ENCODE measurements at regions not wholly inside any gene's neighbourhood (a gene's known extent, or its start where the extent isn't known, plus 50 kb on each side); places are given as distances from the start of the nearest gene placed in this dataset.
"Not testable (repeated sequence)": the region's sequence is repeated elsewhere in the genome, so short reads cannot be mapped to it uniquely, and the experiment has no call there.

DNA sequence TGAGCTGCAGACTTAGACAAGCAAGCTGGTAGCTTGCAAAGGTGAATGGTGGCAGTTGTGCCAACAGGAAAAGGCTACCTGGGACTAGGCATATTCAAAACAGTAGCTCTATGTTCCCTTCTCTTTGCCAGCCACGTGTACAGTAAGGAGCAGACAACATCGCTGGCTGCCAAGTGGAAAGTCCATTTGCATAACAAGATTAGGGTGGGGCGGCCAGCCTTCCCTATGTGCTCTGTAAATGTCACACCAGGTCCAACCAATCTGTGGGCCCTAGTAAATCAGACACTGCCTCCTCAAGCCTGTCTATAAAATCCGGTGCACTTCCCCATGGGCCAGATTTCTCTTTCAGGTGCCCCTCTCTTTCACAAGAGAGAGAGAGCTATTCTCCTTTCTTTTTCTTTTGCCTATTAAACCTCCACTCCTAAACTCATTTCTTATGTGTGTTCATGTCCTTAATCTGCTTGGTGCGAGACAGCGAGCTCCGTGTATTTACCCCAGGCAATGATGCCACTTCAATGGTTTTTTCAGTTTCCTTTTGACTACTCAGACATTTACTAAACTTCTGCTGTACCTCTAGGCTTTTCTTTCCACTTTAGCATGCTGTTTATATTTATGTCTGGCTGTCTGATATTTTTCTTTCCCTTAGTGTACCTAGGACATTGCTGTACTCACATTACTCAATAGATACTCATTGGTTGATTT, 297.4 kb upstream of the GCFC2 start:
- no peak for DNase-seq (ENCODE audit: low read depth)

DNA sequence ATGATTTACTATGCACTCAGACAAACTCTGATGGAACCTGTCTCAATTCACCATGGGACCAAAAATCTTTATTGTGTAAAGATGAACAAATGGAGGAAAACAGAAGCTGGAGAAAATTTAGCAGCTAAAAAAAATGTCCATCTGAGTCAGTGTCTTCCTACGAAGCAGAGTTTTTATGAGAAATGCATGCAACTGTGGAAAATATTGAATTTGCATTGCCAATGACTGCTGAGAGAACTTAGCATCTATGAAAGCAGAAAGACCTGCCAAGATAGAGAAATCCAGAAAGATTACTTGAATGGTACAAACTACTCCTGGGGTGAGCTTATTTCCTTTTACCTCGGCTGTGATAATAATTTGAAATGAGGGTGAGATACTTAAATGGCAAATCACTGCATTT, 289.7 kb upstream of the GCFC2 start:
- no peak for DNase-seq (ENCODE audit: low read depth)

DNA sequence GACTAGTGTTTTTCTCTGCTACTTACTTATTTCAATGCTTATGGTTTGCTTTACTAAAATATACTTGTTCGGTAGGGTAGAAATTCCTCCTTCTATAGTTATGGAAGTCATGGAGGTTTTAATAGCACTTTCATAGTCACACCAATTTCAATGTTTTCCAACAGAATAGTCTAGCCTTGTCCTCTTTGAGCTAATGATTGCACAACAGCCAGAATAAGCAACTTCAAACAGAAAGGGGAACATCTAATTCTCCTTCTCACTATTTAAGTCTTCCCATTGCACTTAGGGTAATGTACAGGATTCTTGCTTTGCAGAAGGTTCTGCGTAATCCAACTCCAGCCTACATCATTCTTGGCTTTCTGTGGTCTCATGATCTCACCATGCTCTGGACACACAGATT, 287.7 kb upstream of the GCFC2 start:
- no peak for DNase-seq (ENCODE audit: low read depth)

DNA sequence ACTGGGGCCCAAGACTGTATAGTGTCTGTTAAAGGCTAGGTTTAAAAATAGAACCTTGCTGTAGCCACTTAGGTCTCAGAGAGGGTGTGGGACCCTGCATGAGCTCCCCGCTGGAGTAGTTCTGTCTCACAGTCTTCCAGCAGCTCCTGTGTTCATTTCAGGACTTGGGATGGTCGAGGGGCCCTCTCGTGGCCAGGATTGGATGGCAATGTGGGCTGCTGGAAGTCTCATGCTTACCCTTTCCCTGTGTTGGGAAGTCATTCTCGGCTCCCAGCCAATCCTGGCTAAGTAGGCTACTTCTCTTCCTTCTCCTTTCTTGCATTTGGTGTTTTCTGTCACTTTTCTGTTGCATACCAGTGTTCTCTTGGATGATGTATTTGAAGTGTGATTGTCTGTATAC, 284.0 kb upstream of the GCFC2 start:
- no peak for DNase-seq (ENCODE audit: low read depth)

DNA sequence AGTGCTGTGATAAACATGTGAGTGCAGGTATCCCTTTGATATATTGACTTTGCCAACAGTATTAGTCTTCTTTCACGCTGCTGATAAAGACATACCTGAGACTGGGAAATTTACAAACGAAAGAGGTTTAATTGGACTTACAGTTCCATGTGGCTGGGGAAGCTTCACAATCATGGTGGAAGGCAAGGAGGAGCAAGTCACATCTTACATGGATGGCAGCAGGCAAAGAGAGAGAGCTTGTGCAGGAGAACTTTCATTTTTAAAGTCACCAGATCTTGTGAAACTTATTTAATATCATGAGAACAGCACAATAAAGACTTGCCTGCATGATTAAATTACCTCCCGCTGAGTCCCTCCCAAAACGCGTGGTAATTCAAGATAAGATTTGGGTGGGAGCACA, 277.9 kb upstream of the GCFC2 start:
- DNase-seq (ENCODE audit: low read depth): not testable (repeated sequence)

DNA sequence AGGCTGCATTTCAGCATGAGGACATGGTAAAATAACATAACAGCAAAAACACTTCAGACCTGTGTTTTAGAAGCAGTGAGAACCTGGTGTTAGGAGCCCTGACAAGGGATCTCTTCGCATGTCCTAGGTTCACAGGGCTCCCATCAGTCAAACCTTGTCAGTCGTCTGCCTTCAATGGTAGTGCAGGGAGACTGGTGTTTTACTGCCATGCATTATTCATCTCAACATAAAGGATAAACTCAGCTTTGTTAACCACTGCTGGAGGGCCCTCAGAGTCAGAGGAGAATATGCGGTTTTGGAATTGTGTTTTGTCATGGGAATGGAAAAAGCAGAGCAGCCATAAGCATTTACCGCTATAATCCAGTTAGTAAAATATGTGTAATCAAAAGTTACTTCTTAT, 275.9 kb upstream of the GCFC2 start:
- no peak for DNase-seq (ENCODE audit: low read depth)

DNA sequence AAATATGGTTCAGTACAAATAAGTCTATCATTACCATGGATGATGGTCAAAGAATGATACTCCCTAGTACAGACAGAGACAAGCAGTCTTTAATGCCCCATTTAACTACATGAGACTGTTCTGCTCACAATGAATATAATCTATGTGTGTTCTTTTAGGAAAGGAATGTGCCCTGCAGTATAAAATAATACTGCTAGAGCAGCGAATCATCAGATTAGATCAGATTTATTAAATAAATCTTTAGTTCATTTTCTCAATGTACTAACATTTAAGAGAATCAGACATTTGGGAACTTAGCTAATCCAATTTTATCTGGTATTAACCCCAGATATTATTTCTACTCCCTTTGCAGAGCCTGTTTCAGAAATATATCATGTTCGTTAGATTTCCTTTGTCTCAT, 272.0 kb upstream of the GCFC2 start:
- no peak for DNase-seq (ENCODE audit: low read depth)

DNA sequence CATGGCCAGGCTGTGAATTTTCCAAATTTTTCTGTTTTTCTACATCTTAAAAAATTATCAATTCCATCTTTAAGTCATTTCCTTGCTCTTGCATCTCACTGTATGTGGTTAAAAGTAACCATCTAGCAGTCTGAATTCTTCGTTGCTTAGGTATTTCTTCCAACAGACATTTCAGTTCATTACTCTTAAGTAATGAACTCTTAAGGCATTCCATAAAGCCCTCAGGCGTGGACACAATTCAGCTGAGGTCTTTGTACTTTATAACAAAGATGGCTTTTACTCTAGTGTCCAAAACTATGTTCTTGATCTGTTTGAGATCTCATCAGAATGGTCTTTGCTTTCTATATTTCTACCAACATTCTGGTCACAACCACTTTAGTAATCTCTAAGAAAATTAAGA, 253.9 kb upstream of the GCFC2 start:
- DNase-seq (ENCODE audit: low read depth): no peak

DNA sequence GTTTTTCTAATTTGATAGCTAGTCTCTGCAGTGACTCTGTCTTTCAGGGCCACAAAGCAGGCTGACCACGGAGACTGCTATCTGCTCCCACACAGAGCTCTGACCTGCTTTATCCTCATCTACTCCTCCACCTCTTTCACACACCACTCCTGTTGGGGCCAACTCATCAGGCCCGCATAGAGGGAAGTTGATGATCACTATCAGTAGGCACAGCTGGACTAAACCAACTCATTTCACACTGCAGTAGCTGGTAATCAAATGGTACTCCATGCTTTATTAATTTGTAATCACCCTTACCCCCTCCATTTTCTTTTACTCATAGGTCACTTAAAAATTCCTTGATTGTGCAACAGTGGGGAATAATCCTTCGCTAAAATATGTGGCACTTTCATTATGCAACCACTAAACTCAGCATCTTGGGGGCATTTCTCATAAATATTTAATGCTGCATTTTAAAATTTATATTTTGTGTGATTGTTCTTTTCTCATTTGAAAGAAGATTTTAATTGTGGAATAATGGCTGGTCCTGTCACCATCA, 249.8 kb upstream of the GCFC2 start:
- no peak for DNase-seq (ENCODE audit: low read depth)

DNA sequence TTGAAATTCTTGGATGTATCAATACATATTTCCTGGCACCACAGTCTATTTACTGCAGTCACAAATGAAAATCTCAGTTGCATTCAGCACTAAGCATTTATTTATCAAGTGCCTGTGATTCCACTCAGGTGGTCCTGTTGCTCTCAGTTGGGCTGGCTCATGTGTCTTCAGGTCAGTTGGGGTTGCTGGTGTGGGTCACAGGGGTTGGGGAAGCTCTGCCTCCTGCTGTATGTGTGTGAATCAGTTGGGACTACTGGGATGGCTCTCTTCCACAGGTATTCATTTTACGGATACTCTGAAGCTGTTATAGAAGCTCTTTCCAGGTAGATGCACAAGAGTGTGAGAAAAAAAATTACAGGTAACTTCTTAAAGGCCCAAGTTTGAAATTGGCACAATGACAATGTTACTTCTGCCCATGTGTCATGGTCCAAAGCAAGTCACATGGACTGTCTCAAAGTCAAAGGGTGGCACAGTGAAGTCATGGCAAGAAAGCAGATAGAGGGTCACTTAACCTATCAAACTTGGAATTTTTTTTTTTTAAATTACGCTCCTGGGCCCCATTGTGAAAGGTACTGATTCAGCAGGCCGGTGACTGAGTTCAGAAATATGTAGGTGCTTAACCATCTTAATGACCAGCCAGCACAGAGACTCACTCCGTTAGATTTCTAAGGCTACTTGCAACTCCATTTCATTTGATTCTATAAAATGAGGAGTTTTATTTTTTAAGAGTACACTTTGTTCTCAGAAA, 249.2 kb upstream of the GCFC2 start:
- no peak for DNase-seq (ENCODE audit: low read depth)

DNA sequence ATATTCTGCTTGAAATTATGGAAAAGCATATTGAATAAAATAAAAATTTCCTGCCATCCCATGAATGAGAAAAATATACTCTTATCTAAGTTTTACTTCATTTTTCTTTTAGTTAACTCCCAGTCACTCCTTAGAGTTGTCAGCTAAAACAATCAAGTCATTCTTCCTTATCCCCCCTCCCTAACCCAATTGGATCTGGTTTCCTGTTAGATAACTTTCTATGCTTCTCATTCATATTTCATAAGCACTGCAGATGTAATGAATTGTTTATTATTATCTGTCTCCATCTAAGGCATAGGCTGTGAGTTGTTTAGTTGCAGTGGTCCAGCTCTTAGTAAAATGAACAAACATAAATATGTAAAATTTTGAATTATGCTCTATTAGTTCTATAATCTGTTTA, 244.0 kb upstream of the GCFC2 start:
- no peak for DNase-seq (ENCODE audit: low read depth)

DNA sequence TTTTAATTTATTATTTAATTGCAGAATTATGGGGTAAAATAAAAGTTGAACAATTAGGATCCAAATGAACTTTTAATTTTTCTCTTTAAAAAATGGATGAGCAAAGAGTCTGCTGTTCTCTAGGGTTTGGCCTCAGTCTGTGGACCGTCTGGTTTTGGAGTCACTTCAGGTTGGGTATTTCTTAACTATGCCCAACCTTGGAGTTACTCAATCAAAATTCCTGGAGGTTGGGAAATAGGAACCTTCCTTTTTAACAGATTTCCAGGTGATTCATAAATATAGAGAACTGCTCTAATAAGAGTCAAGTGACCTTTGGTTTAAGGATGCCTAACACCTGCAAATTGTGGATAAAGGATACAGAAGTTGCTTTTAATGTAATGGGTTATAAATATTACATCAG, 241.5 kb upstream of the GCFC2 start:
- no peak for DNase-seq (ENCODE audit: low read depth)

DNA sequence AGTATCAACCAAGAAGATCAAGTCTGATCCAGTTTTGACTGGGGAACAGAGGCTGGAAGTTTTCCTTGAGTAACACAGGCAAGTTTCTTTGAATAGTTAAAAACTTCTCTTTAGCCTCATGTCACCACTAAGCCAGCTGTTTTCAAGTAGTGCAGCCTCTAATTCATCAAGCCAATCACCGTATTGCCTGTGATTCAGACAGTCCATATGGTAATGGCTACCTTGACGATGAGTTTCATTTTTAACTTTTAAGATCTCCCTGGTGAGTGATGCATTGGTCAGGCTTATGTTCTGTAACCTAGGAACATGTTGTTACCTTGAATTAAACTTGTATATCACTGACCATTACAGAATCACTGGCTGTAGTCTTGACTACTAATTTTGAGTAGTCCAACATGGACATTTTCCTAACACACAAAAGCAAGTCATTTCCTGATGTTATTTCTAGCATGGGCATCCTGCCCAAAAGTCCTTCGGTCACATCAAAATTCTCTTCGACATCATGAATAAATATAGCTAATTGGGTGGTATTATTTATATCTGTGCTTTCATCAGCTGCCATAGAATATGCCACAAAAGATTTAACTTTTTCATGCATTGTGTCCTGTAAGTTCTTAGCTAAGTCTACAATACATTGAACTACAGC, 238.8 kb upstream of the GCFC2 start:
- DNase-seq (ENCODE audit: low read depth): no peak

DNA sequence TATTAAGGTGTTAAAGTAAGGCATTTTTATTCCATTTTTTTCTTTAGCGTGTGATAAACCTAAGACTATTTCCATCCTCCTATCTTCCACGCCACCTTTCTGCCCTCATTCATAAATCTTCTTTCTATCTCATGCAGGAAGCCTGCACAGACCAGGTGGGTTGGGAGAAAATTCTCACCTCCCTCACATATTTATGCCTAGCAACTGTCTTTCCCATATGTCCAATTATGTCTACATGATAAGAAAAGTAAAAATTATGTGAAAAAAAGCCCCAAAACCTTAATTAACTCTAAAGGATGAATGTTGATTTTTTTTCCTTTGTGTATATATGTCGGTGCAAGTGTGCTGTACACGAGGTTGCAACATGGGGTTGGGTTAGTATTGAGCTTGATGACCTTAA, 225.6 kb upstream of the GCFC2 start:
- no peak for DNase-seq (ENCODE audit: low read depth)

DNA sequence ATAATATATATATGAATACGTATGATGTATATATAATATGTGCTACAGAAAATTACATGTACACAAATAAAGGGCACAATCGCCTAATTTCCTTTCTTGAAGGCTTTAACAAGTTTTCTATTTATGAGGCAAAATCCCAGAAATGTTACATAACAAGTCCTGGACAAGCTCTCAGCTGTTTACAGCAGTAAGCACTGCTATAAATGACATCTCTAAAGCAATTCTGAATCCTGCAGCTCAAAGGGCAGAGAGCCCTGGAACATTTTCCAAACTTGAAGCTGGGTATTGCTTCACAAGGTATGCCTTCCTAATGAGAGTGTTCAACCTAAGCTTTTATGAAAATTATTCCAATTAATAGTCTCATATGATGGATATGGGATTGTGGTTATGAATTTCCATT, 222.3 kb upstream of the GCFC2 start:
- DNase-seq (ENCODE audit: low read depth): no peak

DNA sequence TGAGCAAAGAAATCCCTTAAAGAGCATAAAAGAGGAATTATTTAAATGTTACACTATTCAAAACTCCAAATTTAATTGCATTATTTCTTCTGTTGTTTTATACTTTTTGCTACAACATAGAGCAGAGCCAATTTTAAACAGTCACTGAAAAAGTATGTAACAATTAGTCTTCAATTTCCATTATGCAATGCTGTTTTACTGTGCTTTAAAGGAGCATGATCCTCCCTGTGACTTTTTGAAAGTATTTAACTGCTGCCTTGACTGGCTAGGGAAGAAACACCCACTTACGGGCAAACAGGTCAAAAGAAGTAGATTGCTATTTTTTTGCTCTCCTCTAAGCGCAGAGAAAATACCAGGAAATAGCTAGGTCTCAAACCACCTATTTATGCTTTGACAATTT, 217.4 kb upstream of the GCFC2 start:
- DNase-seq (ENCODE audit: low read depth): no peak

DNA sequence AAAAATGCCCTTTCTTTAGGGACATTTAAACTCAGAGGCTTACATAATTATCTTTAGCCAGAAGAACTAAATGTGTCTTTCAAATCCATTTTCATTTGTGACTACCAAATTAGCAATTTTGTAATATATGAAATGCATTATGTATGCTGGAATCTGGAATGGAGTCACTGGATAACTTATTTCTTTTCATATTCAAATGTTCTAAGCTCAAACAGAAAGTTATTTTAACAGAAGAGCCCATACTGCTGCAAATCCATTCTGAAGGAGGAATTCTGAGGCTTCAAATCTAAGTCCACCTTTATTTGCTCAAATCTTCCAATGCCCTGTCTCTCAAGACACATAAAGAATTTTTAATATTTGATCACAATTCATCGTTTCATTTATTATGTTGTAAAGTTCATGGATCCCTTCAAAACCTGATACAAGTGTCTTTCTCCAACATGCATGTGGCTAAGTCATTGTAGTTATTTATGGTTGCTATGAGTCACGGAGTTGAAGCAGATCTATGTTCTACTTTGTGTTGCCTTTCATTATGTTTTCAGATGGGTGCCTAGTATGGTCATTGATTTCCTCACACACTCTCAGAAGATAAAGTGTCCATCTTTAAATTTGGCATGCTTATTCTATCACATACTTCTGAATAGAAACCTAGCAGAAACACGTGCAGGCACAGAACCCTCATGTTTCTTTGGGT, 214.8 kb upstream of the GCFC2 start:
- DNase-seq (ENCODE audit: low read depth): no peak

DNA sequence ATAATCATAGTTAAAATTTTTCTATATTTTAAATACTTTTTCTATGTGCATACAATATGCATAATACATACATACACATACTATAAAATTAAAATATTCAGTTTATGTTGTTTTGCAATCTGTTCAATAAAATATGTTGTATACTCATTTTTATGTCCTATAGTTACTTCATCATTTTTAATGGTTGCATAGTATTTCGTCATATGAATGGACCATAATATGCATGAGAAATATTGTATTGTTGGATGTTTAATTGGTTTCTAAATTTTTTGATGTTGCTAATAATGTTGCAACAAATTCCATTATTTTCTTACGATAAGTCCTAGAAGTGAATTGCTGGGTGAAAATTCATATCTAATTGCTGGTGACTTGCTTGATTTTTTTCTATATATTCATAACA, 211.5 kb upstream of the GCFC2 start:
- DNase-seq (ENCODE audit: low read depth): no peak

DNA sequence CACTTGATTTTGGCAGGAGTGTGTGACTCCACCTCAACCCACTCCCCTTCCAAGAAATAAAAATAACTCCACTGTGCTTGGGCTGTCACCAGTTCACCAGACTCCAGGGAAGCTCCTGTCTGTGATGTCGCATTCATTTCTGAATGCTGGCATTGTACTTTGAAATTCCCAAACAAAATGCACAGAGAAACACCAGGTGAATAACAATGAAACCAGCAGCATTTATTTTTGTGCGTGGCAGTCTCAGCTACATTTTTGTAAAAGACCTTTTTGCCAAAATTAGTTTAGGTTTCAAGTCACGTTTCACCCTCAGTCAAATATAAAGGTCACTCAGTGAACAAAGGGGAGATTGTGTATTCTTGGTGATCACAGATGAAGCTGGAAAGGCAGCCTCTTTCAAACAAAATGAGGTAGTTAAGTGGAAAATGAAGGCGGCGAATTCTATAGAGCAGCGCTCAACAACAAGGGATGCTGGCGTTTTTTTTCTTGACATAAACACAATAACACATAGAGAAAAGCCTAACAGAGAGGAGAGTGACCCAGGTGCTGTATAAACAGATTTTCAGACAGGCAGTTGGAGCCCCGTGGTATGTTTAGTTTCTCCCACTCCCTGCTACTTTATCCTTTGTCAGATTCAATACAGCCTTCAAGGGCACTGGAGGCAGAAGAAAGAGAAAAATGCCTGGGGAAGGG, 210.3 kb upstream of the GCFC2 start:
- DNase-seq (ENCODE audit: low read depth): no peak

DNA sequence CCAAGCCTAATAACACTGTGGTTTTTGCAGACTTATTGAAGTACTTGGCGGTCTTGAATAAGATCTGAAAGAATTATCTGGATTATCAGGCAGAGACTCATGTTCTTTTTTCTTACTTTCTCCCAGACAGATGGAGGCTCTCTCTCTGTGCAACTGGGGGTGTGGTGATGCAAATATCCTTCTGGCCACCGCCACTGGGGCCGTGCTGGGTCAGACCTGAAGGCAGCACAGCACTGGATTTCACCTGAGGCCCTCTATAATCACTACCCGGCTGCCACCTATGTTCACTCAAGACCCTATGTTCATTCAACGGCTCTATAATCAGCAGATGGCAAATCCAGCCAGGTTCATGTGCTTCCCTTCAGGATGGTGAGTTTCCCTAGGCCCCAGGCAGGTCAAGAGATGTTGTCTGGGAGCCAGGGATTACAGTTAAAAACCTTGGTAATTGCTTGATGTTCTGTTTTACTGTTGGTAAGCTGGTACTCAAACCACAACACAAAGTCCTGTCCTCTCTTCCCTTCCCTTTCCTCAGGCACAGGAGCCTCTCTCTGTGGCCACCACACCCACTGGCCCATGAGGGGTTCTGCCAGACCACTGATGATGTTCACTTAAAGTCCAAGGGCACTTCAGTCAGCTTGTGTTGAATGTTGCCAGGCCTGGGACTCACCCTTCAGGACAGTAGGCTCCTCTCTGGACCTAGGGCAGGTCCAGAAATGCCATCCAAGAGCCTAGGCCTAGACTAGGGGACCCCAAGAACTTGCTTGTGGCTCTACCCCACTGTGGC, 205.3 kb upstream of the GCFC2 start:
- DNase-seq (ENCODE audit: low read depth): no peak

DNA sequence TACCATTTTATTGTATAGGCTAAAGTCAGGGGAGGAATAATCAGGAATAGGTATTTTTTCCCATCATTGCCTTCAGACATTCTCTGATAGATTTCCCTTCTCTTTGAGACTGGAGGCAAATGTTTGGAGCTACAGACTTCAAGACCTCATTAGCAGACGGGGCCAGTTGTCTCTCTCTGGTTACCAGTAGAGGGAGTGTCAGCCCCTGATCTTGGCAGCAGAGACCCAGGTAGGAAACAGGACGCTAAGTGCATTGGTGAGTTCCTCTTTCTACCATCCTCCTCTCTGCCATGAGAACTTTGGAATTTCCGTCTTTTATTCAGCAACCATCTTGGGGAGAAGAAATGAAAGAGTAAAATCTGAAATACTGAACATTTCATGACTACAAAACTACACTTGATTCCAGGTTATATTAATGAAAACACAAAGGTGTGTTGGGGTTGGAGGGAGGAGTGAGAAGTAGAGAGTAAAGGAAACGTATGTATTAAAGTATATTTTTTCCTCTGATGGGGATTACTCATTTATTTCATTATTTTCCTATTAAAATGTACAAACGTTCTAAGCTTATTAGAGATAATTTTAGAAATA, 186.2 kb upstream of the GCFC2 start:
- DNase-seq (ENCODE audit: low read depth): peak; percentile 16
